HG03196 (cell line): ENCODE measurements at regions not wholly inside any gene's neighbourhood (a gene's known extent, or its start where the extent isn't known, plus 50 kb on each side); places are given as distances from the start of the nearest gene placed in this dataset.
"Not testable (repeated sequence)": the region's sequence is repeated elsewhere in the genome, so short reads cannot be mapped to it uniquely, and the experiment has no call there.

Source experiments
- ATAC-seq: cut with Tn5 transposase; IDR thresholded peaks from one replicate; pipeline ENCODE4 v1.9.1; 2021; ENCODE audit not compliant: unreplicated experiment

- ATAC-seq: no peak
Measured at GRCh38 chr18:39464006-39464405, 1898.4 kb upstream of the CELF4 start.

GRCh38 chr18:39462436-39462835 is 1896.8 kb upstream of the CELF4 start:
- ATAC-seq: no peak

GRCh38 chr18:39460136-39460535 is 1894.5 kb upstream of the CELF4 start:
- no peak for ATAC-seq

- no peak for ATAC-seq
Measured at GRCh38 chr18:39455285-39455684, 1889.7 kb upstream of the CELF4 start.

- ATAC-seq: no peak
Measured at GRCh38 chr18:39454866-39455265, 1889.3 kb upstream of the CELF4 start.

GRCh38 chr18:39453882-39454281 is 1888.3 kb upstream of the CELF4 start:
- ATAC-seq: no peak

GRCh38 chr18:39453356-39453755 is 1887.8 kb upstream of the CELF4 start:
- no peak for ATAC-seq

GRCh38 chr18:39450958-39451357 is 1885.4 kb upstream of the CELF4 start:
- ATAC-seq: no peak

GRCh38 chr18:39449566-39449965 is 1884.0 kb upstream of the CELF4 start:
- no peak for ATAC-seq

GRCh38 chr18:39448942-39449341 is 1883.3 kb upstream of the CELF4 start:
- ATAC-seq: no peak

GRCh38 chr18:39444957-39445356 is 1879.4 kb upstream of the CELF4 start:
- not testable (repeated sequence) for ATAC-seq

GRCh38 chr18:39441648-39442047 is 1876.0 kb upstream of the CELF4 start:
- no peak for ATAC-seq

- ATAC-seq: no peak
Measured at GRCh38 chr18:39435996-39436395, 1870.4 kb upstream of the CELF4 start.

- no peak for ATAC-seq
Measured at GRCh38 chr18:39435209-39435608, 1869.6 kb upstream of the CELF4 start.

- ATAC-seq: no peak
Measured at GRCh38 chr18:39434223-39434920, 1868.8 kb upstream of the CELF4 start.

GRCh38 chr18:39425172-39425850 is 1859.7 kb upstream of the CELF4 start:
- no peak for ATAC-seq

GRCh38 chr18:39424261-39424660 is 1858.7 kb upstream of the CELF4 start:
- ATAC-seq: no peak

- ATAC-seq: no peak
Measured at GRCh38 chr18:39421276-39421675, 1855.7 kb upstream of the CELF4 start.

GRCh38 chr18:39419315-39419714 is 1853.7 kb upstream of the CELF4 start:
- ATAC-seq: no peak

GRCh38 chr18:39415471-39415870 is 1849.9 kb upstream of the CELF4 start:
- no peak for ATAC-seq

GRCh38 chr18:39414009-39414700 is 1848.6 kb upstream of the CELF4 start:
- ATAC-seq: no peak

GRCh38 chr18:39406941-39407340 is 1841.3 kb upstream of the CELF4 start:
- no peak for ATAC-seq
